ENCODE measurements at regions not wholly inside any gene's neighbourhood (a gene's known extent, or its start where the extent isn't known, plus 50 kb on each side); places are given as distances from the start of the nearest gene placed in this dataset.
A peak's percentile ranks its signal among the peaks of the same experiment; 100 is the strongest.

- DNase-seq (no peak), ATAC-seq (peak; percentile 73 to 91 (median 78))
- intact Hi-C loops (cut with DNase I) = no loop called here
- no peak overlapping the region for H3K4me3 ChIP-seq
- 29% methylated on average over 2 of the region's 2 CpGs for WGBS (ENCODE audit: insufficient coverage, low coverage, low lambda C conversion rate, missing lambda C conversion rate)
- no peaks in the 10 kb centered on the region for H3K36me3 ChIP-seq
- H3K9me3 ChIP-seq = no peaks in the 10 kb centered on the region
- peak overlapping the region in 2 of 3 donors; percentile 65 to 81 for H3K27ac ChIP-seq
- no peaks in the 10 kb centered on the region for H3K27me3 ChIP-seq
- peaks cover 0 to 20% (median 10%) of the 10 kb centered on the region in 4 donors for H3K4me1 ChIP-seq
- TF ChIP-seq CTCF (IDR thresholded peaks at IDR 0.05) (no peak), POLR2A (IDR thresholded peaks at IDR 0.05) (no peak)
These were observed 180.6 kb downstream of the IRS1 start for GRCh38 chr2:226618875-226619605.

- DNase-seq (no peak), ATAC-seq (no peak)
- H3K4me3 ChIP-seq = no peak overlapping the region
- 30% methylated on average over 6 of the region's 6 CpGs for WGBS (ENCODE audit: insufficient coverage, low coverage, low lambda C conversion rate, missing lambda C conversion rate)
- peaks cover 0 to 20% (median 10%) of the 10 kb centered on the region in 4 donors for H3K4me1 ChIP-seq
- H3K36me3 ChIP-seq = no peaks in the 10 kb centered on the region
- no peak for TF ChIP-seq CTCF (IDR thresholded peaks at IDR 0.05)
- TF ChIP-seq POLR2A (IDR thresholded peaks at IDR 0.05) = no peak
- no peaks in the 10 kb centered on the region for H3K9me3 ChIP-seq
- peak overlapping the region in 1 of 3 donors; percentile 81 for H3K27ac ChIP-seq
- no peaks in the 10 kb centered on the region for H3K27me3 ChIP-seq
- intact Hi-C loops (cut with DNase I) = no loop called here
These were observed 181.1 kb downstream of the IRS1 start for GRCh38 chr2:226618544-226618874.

- no peak overlapping the region for H3K4me3 ChIP-seq
- peaks cover 0 to 19% (median 8%) of the 10 kb centered on the region in 4 donors for H3K4me1 ChIP-seq
- no CpG with 5 or more reads among the region's 2 CpGs for WGBS (ENCODE audit: insufficient coverage, low coverage, low lambda C conversion rate, missing lambda C conversion rate)
- ATAC-seq (peak; percentile 30 to 63 (median 45)), DNase-seq (no peak)
- peak overlapping the region in 1 of 3 donors; percentile 34 for H3K27ac ChIP-seq
- TF ChIP-seq CTCF (IDR thresholded peaks at IDR 0.05) = no peak
- TF ChIP-seq POLR2A (IDR thresholded peaks at IDR 0.05) = no peak
- intact Hi-C loops (cut with DNase I) = no loop called here
- no peaks in the 10 kb centered on the region for H3K27me3 ChIP-seq
- no peaks in the 10 kb centered on the region for H3K36me3 ChIP-seq
- H3K9me3 ChIP-seq = no peaks in the 10 kb centered on the region
These were observed 183.7 kb downstream of the IRS1 start for GRCh38 chr2:226615891-226616290.

GRCh38 chr2:226611944-226612318 lies 187.7 kb downstream of the IRS1 start:
- H3K4me3 ChIP-seq = no peak overlapping the region
- intact Hi-C loops (cut with DNase I) = no loop called here
- H3K4me1 ChIP-seq = peaks cover 0 to 9% (median 2%) of the 10 kb centered on the region in 4 donors
- WGBS (ENCODE audit: insufficient coverage, low coverage, low lambda C conversion rate, missing lambda C conversion rate) = 71% methylated on average over 3 of the region's 3 CpGs
- DNase-seq = no peak
- H3K36me3 ChIP-seq = no peaks in the 10 kb centered on the region
- no peaks in the 10 kb centered on the region for H3K9me3 ChIP-seq
- no peaks in the 10 kb centered on the region for H3K27me3 ChIP-seq
- no peak overlapping the region for H3K27ac ChIP-seq
- ATAC-seq = peak; percentile 38 to 66 (median 58)
- TF ChIP-seq POLR2A (IDR thresholded peaks at IDR 0.05) = no peak
- TF ChIP-seq CTCF (IDR thresholded peaks at IDR 0.05) = no peak
